ENCODE measurements at regions not wholly inside any gene's neighbourhood (a gene's known extent, or its start where the extent isn't known, plus 50 kb on each side); places are given as distances from the start of the nearest gene placed in this dataset.
"Not testable (repeated sequence)": the region's sequence is repeated elsewhere in the genome, so short reads cannot be mapped to it uniquely, and the experiment has no call there.

DNA sequence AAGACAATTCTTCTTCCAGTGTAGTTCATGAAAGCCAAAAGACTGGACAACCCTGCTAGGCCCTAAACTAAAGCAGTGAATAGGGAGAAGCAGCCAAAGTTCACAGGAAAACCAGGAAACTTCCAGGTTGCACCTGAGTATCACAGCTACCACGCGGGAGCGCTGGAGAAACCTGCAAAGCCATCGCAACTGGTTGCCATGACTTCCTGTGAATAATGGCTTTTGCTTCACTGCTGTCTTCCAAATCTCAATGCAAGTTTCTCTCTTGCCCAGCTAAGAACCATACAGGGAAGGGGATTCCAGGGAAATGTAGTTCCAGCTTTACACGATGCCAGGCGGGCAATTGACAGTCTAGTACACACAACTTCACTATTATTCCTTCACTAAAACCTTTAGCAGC is 114.1 kb downstream of the GXYLT1 start:
- no peak for DNase-seq

DNA sequence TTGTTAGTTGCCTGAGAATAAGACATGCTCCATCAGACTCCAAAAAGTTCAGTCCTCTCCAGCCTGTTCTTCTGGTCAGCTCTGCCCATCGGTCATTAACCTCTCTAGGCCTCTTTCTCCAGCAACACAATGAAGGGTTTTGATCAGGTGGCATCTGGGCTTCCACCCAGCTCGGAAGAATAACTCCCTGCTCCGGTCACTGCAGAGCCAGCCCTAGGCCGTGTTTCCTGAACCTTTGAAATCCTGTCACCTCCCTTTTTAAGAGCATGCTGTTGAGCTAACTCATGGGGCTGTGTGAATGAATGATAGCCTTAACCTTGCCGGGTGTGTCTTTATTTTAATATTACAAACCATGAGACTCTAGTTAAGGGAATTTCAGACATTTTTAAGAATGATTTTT is 117.1 kb downstream of the GXYLT1 start:
- DNase-seq = no peak

DNA sequence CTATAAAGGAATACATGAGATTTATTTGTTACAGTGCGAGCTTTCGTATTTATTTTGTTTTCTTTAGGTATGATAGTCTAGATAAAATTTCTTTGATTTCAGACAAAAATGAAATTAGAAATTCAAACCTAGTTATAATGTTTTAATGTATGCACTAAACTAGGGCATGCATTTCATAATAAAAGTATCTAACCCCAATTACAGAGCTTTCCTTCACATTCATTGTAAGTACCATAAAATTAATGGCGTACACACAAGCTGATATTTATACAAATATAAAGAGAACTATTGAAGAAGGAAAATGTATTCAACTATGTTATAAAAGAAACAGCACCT is 120.2 kb downstream of the GXYLT1 start:
- DNase-seq = no peak

DNA sequence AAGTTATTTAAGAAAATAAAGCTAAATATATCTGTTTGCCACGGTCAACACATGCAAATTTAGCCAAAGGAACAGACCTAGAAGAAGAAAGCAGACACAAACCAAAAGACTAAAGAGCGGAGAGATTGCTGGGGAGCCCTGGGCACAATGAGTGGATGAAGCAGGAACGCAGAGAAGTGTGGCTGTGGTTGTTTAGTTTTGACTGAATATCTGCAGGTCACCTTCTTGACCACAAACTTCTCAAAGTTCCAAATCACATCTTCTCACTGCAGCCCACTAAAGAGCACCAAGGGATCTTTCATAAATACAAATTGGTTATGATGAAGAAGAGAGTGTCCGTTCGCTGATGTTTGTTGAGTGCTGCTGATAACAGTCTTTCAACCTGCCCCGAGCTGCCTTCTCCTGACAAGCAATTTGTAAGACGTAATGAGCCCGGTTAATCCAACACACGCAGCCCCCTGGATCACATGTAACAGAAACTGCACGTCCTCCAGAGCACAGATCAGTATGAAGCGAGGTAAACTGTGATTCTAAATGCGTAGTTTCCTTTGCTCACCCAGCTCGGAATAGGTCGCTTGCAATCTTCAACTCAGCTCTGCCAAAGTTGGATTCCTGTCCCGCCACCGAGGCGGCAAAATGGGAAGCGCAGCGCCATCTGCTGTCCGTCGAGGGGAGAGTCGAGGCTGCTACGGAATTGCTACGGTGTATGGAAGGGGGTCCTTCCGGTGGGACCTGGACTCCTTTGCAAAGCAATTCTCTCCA is 120.8 kb downstream of the GXYLT1 start:
- peak; percentile 63 for DNase-seq

DNA sequence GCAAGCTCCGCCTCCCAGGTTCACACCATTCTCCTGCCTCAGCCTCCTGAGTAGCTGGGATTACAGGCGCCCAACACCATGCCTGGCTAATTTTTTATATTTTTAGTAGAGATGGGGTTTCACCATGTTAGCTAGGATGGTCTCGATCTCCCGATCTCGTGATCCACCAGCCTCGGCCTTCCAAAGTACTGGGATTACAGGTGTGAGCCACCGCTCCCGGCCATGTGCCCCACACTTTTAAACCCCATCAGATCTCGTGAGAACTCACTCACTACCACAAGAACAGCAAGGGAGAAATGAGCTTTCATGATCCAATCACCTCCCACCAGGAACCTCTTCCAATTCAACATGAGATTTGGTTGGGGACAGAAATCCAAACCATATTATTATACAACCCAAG is 122.7 kb downstream of the GXYLT1 start:
- DNase-seq = not testable (repeated sequence)

DNA sequence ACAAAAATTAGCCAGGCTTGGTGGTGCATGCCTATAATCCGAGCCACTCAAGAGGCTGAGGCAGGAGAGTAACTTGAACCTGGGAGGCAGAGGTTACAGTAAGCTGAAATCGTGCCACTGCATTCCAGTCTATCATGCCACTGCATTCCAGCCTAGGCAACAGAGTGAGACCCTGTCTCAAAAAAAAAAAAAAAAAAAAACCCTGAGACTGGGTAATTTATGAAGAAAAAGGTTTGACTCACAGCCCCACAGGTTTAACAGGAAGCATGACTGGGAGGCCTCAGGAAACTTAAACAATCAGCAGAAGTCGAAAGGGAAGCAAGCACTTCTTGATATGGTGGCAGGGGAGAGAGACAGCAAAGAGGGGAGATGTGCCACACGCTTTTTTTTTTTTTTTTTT is 123.2 kb downstream of the GXYLT1 start:
- DNase-seq = no peak

DNA sequence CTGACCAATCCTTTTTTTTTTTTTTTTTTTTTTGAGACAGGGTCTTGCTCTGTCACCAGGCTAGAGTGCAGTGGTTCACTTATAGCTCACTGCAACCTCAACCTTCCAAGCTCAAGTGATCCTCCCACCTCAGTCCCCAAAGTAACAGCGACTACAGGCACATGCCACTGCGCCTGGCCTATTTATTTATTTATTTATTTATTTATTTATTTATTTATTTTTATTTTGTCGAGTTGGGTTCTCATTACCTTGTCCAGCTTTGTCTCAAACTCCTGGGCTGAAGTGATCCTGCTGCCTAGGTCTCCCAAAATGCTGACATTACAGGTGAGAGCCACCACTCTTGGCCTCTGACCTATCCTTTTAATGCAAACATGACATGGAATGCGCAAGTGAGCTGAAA is 124.4 kb downstream of the GXYLT1 start:
- no peak for DNase-seq

DNA sequence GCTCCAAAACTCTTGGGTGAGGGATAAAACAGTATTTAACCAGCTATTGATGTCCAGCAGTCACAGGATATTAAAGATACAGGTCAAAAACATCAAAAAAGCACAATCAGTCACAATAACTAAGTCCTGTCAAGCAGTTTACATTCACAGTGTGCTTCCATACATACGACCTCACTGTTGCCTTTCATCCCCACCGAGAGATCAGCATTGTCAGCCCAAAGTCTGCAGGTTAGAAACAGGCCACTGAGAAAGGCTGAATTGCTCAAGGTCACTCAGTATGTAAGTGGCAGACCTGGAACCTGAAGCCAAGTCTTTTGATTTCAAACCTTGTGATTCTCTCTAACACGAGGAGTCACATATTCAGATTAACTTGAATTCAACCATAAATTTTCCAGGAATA is 124.9 kb downstream of the GXYLT1 start:
- DNase-seq = no peak

DNA sequence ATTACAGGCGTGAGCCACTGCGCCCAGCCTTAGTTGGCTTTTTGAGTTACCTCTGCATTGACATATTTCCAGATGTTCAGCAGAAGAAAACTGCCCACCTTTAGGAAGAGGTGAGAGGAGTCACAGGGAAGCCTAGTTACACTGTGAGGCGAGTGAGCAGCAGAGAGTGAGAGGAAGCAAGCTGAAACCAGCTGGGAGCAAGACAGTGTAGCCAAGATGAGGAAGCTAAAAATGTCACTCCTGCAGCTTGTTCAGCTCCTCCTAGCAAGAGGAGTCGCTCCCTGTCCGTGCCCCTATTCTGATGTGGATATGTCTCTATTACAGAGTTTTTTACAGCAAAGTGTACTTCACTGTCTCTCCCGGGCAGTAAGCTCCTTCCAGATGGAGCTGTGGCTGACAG is 127.6 kb downstream of the GXYLT1 start:
- no peak for DNase-seq

DNA sequence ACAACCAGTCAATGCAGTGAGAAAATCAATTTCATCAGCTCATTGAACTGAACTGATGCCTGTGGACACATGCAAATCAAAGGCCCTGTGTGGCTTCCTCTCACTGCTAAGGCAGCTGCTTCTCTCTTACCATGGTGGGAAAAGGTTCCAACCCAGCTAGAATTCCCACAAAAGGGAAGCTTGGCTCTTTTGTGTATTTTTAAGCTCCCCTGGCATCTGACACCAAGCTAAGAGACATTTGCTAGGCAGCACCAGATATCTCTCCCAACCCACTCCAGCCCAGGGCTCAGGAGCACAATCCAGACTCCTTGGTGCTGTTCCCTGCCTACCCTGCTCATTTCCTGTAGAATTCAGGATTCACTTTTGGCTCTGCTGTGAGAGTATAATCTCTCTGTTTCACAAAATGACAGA is 129.6 kb downstream of the GXYLT1 start:
- no peak for DNase-seq

DNA sequence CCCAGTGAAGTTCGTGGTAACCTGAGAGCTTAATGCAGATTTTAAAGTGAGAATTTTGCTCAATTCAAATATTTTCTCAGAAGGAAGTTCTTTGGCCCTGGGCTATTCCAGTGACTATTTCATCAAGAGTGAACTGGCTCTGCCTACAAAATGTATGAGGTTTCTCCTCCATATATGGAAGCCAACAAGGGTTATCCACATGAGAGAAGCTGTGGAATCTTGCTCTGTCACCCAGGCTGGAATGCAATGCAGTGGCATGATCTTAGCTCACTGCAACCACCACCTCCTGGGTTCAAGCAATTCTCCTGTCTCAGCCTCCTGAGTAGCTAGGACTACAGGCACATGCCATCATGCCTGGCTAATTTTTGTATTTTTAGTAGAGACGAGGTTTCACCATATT is 132.2 kb downstream of the GXYLT1 start:
- not testable (repeated sequence) for DNase-seq

DNA sequence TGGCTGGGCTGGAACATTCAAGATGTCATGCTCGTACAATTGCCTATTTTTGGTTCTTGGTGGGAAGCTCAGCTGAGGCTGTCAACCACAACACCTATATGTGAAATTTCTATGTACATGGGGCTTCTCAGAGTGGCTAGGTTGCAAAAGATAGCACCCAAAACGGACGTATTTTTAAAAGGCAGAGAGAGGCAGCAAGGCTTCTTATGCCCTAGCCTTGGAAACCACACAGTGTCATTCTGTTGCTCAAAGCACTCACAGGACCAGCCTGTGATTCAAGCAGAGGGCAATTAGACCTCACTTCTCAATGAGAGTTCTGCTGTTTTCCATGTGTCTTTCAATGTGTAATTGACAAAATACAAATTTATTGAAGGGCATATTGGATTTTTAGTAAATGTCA is 134.0 kb downstream of the GXYLT1 start:
- DNase-seq = no peak

DNA sequence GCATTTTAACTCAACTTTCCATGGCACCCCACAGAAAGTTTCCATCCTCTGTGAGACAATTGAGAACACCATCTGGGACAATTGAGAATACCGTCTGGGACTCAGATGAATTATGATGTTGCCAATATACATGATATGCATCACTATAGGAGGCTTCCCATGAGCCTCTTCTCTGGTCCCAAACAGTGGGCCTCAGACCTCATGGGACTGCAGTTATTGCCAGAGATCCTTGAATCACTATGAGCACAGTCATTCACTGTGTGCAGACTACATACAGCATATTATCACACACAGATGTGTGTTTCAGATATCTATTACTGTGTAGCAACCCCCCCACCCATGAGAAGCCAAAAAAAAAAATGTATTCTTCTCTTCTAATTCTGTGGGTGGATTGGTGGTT is 134.4 kb downstream of the GXYLT1 start:
- no peak for DNase-seq

DNA sequence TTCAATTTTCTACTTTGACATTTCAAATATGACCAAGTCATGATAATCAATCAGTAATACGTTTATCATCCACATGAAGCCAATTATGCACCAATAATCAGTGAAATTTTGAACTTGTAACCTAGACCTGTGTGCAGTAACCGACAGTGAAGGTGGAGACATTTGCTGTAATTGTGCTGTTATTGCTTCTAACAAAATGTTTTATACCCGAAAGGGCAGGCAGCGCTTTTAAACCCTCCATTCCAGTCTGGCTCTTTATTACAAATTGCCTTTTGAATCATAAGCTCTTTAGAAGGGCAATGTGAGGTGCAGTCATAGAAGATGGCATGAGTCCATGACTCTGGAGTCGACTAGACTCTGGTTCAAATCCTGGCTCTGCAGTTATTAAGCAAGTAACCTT is 135.7 kb downstream of the GXYLT1 start:
- DNase-seq = no peak

DNA sequence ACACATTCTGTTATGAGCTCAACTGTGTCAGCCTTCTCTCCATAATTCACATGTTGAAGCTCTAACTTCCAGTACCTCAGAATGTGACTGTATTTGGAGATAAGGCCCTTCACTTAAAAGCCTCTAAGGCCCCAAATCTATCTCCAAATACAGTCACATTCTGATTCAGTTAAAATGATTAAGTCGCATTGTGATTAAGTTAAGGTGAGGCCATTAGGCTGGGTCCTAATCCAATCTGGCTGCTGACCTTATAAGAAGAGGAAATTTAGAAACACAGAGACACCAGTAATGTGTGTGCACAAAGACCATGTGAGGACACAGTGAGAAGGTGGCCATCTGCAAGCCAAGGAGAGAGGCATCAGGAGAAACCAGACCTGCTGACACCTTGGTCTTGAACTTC is 141.6 kb downstream of the GXYLT1 start:
- no peak for DNase-seq

DNA sequence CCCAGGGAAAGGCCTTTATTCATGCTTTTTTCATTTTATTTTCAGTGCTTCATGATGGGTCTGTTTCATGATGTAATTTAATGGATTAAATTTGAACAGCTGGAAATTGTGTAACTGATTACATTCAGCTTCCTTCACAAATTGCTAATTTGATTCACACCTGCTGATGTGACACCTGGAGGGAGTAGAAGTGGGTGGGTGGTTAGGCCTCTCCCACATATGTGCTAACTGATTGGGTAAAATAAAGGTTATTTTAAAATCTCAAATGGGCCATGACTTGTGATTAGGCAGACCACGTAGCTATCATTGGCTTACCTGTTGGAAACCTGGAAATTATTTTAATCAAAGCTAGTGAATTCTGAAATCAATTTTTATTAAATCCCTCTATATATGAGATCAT is 142.1 kb downstream of the GXYLT1 start:
- no peak for DNase-seq

DNA sequence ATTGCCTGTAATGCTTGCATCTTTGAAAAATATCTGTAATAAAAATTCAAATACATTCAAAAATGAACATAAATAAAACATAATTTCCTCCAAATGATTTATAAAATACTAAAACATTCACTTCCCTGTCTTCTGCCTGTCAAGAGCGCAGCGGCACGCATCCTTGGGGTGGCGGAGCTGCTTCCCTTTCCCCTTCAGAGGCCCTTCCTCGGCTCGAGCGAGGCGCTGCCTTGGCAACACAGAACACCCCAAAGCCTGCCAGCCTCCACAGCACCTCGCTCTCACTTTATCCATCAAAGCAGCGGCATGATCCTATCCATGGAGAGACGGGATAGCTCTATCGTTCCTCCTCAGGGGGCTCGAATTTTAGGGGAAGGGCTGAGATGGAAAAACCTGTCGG is 146.2 kb downstream of the GXYLT1 start:
- no peak for DNase-seq

DNA sequence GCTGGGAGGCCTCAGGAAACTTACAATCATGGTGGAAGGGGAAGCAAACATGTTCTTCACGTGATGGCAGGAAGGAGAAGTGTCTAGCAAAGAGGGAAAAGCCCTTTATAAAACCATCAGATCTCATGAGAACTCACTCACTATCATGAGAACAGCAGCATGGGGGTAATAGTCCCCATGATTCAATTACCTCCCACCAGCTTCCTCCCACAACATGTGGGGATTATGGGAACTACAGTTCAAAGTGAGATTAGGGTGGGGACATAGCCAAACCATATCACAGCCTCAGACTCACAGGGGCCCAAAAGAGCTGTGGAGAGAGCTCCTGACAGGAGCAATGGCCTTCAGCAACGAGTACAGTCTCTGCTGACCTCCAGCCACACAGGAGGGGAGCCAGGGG is 151.4 kb downstream of the GXYLT1 start:
- no peak for DNase-seq

DNA sequence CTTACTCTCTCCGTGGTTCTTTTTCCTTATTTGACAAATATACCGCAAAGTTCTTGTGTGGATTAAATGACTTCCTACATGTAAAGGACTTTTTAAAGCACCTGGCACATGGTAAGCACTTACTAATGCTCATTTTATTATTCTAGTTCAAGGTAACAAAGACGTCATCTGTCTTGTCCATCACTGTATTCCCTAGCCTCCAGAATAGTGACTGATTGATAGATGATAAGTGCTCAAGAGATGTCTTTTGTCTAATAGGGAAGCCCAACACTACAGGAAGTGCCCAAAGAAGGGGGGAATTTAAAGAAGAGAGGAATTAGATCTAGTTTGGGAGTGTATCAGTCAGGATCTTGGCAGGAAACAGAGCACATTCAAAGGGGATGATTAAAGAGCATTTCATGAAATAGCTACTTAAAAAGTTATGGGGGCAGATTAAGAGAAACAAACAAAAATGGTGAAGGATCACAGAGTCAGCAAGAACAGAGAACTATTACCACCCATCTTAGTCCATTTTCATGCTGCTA is 151.9 kb downstream of the GXYLT1 start:
- no peak for DNase-seq

DNA sequence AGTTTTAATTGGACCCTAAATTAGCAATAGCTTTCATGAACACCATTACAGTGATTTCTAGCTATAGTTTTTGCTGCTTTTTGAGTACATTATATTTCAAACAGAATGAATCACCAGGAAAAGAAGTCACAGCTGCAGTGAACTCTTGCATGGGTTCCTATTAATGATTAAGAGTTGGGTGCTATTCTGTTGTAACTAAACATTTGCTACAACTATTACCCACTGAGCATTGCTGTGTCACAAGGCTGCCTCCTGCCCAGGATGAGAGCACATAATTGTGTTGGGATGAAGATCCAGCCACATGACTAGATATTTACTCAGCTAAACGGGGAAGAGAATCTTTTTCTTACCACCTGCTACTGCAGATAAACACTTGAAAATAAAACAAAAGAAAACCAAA is 152.7 kb downstream of the GXYLT1 start:
- DNase-seq = no peak

DNA sequence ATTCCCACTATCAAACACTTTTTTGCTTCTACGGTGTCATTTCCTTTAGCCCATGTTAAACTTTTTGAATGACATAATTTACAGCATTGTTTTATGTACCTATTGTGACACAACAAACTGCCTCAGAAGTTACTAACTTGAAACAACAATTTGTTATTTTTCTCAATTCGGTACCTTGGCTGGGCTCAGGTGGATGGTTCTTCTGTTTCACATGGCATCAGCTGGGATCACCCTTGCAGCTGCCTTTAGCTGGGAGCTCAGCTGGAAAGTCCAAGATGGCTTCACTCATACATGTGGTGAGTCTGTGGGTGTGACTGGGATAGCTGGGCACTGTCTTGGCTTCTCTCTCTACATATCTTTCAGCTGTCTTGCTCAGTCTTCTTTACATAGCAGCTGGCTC is 156.0 kb downstream of the GXYLT1 start:
- DNase-seq = no peak

DNA sequence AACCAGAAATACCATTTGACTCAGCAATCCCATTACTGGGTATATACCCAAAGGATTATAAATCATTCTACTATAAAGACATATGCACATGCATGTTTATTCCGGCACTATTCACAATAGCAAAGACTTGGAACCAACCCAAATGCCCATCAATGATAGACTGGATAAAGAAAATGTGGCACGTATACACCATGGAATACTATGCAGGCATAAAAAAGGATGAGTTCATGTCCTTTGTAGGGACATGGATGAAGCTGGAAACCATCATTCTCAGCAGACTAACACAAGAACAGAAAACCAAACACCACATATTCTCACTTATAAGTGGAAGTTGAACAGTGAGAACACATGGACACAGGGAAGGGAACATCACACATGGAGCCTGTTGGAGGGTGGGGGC is 158.2 kb downstream of the GXYLT1 start:
- DNase-seq = not testable (repeated sequence)

DNA sequence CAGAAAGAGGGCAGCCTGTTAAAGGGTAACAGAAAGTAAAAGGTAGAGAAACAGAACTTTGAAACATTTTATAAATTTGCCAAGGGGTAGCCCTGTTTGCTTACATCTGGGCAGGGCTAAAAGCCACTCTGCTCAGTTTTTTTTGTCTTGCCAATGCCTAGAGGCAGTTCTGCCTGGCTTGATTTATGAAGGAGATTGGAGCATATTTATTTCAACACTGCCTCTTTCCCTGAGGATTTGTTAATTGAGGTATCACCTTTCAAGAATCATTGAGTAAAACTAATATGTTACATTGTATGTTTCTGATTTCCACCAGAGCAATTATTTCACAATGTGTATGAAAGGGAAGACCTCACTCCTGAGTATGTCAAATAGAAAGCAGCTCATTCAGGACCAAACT is 160.8 kb downstream of the GXYLT1 start:
- no peak for DNase-seq

DNA sequence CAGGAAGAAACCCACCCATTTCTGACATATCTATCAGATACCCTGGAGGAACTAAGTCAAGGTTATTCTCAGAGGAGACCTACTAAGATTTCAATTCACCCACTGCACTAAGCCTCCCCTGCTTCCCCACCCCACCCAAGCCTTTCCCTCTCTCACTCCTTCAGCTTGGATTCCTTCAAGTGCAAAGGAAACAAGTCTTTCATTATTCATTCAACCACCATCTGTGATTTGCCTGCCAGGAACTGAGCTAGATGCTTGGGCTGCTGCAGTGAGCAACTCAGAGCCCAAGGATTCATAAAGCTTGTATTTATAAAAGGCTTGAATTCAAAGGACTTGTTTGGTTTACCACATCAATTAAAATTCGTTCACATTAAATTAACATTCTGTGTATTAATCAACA is 161.3 kb downstream of the GXYLT1 start:
- DNase-seq = no peak

DNA sequence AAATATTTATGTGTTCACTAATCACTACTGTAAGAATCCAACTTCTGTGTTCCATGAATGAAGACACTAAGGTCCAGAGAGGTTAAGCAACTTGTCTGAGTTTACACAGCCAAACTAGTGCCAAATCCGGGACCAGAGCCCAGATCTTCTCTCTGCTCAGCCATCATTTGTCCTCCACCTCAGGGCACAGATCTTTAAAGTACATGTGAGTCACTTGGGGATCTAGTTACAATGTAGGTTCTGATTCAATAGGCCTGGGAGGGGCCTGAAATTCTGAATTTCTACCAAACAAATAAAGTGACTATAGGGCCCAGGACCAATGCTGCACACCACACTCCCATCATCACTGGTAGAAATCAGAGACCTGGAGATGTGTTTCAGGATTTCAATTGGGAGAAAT is 162.9 kb downstream of the GXYLT1 start:
- no peak for DNase-seq
